GM12872 (cell line): ENCODE measurements at regions not wholly inside any gene's neighbourhood (a gene's known extent, or its start where the extent isn't known, plus 50 kb on each side); places are given as distances from the start of the nearest gene placed in this dataset.

Source experiments
- CTCF ChIP-seq: IDR thresholded peaks from 3 replicates; pipeline ENCODE4 v1.5.1; 2011; ENCODE audit warnings: low read depth, mild to moderate bottlenecking, low read length, moderate library complexity; ENCODE audit not compliant: insufficient read depth

GRCh38 chr1:96931136-96931535 is 209.6 kb downstream of the PTBP2 start:
- no peak for TF ChIP-seq CTCF

- no peak for TF ChIP-seq CTCF
These were observed 212.7 kb downstream of the PTBP2 start for GRCh38 chr1:96934282-96934681.

- no peak for TF ChIP-seq CTCF
These were observed 223.0 kb downstream of the PTBP2 start for GRCh38 chr1:96944432-96945092.

GRCh38 chr1:96945509-96946084 is 224.0 kb downstream of the PTBP2 start:
- TF ChIP-seq CTCF: no peak

- no peak for TF ChIP-seq CTCF
These were observed 233.9 kb downstream of the PTBP2 start for GRCh38 chr1:96955307-96956012.

GRCh38 chr1:96962216-96962615 is 240.6 kb downstream of the PTBP2 start:
- TF ChIP-seq CTCF: no peak

GRCh38 chr1:96962751-96963211 is 241.2 kb downstream of the PTBP2 start:
- no peak for TF ChIP-seq CTCF
